GM23248 (cell line): ENCODE measurements at regions not wholly inside any gene's neighbourhood (a gene's known extent, or its start where the extent isn't known, plus 50 kb on each side); places are given as distances from the start of the nearest gene placed in this dataset.

Experiments used
- DNase-seq: peaks from one replicate; pipeline ENCODE4 v3.0.0-alpha.2; 2015
- H2AFZ ChIP-seq: fragments of 200-600 bp; sonication (generic); 2 replicates; pipeline ENCODE4 v1.6.1; 2016; ENCODE audit warnings: antibody characterized with exemption
- H3F3A ChIP-seq: fragments of 200-600 bp; sonication (generic); 2 replicates; pipeline ENCODE4 v1.6.1; 2016; ENCODE audit warnings: mild to moderate bottlenecking, antibody characterized with exemption, mixed run types; ENCODE audit not compliant: insufficient read depth
- H3K27ac ChIP-seq: fragments of 200-600 bp; sonication (generic); 2 replicates; pipeline ENCODE4 v1.5.1; 2016; ENCODE audit warnings: mild to moderate bottlenecking
- H3K27me3 ChIP-seq: fragments of 200-600 bp; sonication (generic); replicated peaks from 2 replicates; pipeline ENCODE4 v1.6.1; 2016; ENCODE audit warnings: mild to moderate bottlenecking; ENCODE audit not compliant: insufficient read depth
- H3K36me3 ChIP-seq: fragments of 200-600 bp; sonication (generic); 2 replicates; pipeline ENCODE4 v1.6.1; 2016; ENCODE audit warnings: low read depth, mild to moderate bottlenecking
- H3K4me1 ChIP-seq: fragments of 200-600 bp; sonication (generic); 2 replicates; pipeline ENCODE4 v1.6.1; 2016; ENCODE audit warnings: mild to moderate bottlenecking; ENCODE audit not compliant: insufficient read depth
- H3K4me2 ChIP-seq: fragments of 200-600 bp; sonication (generic); one replicate; pipeline ENCODE4 v1.6.1; 2016; ENCODE audit warnings: mild to moderate bottlenecking; ENCODE audit not compliant: unreplicated experiment
- H3K4me3 ChIP-seq: fragments of 200-600 bp; sonication (generic); 2 replicates; pipeline ENCODE4 v1.5.1; 2016; ENCODE audit warnings: mild to moderate bottlenecking
- H3K79me2 ChIP-seq: fragments of 200-600 bp; sonication (generic); 2 replicates; pipeline ENCODE4 v1.6.1; 2016; ENCODE audit warnings: mild to moderate bottlenecking; ENCODE audit not compliant: insufficient read depth
- H3K9ac ChIP-seq: fragments of 200-600 bp; sonication (generic); 2 replicates; pipeline ENCODE4 v1.6.1; 2016; ENCODE audit warnings: mild to moderate bottlenecking
- H3K9me2 ChIP-seq: fragments of 200-600 bp; sonication (generic); 2 replicates; pipeline ENCODE4 v1.6.1; 2016; ENCODE audit warnings: mixed run types, mild to moderate bottlenecking, moderate library complexity; ENCODE audit not compliant: insufficient read depth
- H3K9me3 ChIP-seq: fragments of 200-600 bp; sonication (generic); one replicate; pipeline ENCODE4 v1.6.1; 2017; ENCODE audit warnings: low read depth
- H4K20me1 ChIP-seq: fragments of 200-600 bp; sonication (generic); 2 replicates; pipeline ENCODE4 v1.6.0; 2016; ENCODE audit not compliant: insufficient read depth
- EZH2 ChIP-seq: fragments of 200-600 bp; sonication (generic); IDR thresholded peaks from 2 replicates; pipeline ENCODE4 v1.6.1; 2018; ENCODE audit warnings: antibody characterized with exemption, mild to moderate bottlenecking; ENCODE audit not compliant: insufficient read depth, poor library complexity, severe bottlenecking
- EZH2phosphoT487 ChIP-seq: fragments of 200-600 bp; sonication (generic); IDR thresholded peaks from 2 replicates; pipeline ENCODE4 v1.6.1; 2018; ENCODE audit warnings: antibody characterized with exemption, moderate library complexity, mild to moderate bottlenecking, low read depth; ENCODE audit not compliant: insufficient read depth
- WGBS, 2 experiments: methylation state at CpG; one replicate each; pipeline ENCODE4 v1.1.6; 2015 to 2017; ENCODE audit warnings: low lambda C conversion rate in 2 of 2, low coverage in 1 of 2; ENCODE audit errors: missing lambda C conversion rate in 2 of 2; 5-methylcytosine and 5-hydroxymethylcytosine counted together
- in situ Hi-C: fragments of 300-500 bp; cut with MboI; formaldehyde crosslinking; loops from 2 replicates; pipeline ENCODE4 v1.15.0; 2020

- no peak overlapping the region for H3K4me2 ChIP-seq
- no peak overlapping the region for H2AFZ ChIP-seq
- no peaks in the 10 kb centered on the region for H4K20me1 ChIP-seq
- peak; percentile 38 for DNase-seq
- 78 to 85% methylated on average over 1 of the region's 1 CpG for WGBS, 2 experiments
- in situ Hi-C loops, result no loop called here
- H3K27ac ChIP-seq, result no peak overlapping the region; the same call in 1 of the 2 replicates
- H3K9me2 ChIP-seq, result no peaks in the 10 kb centered on the region
- peaks cover 15% of the 10 kb centered on the region for H3K4me1 ChIP-seq
- no peak overlapping the region for H3K9ac ChIP-seq
- TF ChIP-seq EZH2, result no peak
- TF ChIP-seq EZH2phosphoT487, result no peak
- H3K36me3 ChIP-seq, result 0 out of 2 replicates have a peak, but pooled peaks cover 6% of the 10 kb centered on the region
- no peaks in the 10 kb centered on the region for H3K27me3 ChIP-seq
- no peaks in the 10 kb centered on the region for H3K79me2 ChIP-seq
- H3F3A ChIP-seq, result 0 out of 2 replicates have a peak, but pooled peaks cover 14% of the 10 kb centered on the region
- no peak overlapping the region for H3K4me3 ChIP-seq
- peaks cover 6% of the 10 kb centered on the region for H3K9me3 ChIP-seq
Measured at GRCh38 chr5:126363658-126364057, 59.6 kb upstream of the GRAMD2B start.

- H3K27ac ChIP-seq, result no peak overlapping the region; the same call in 1 of the 2 replicates
- TF ChIP-seq EZH2phosphoT487, result no peak
- TF ChIP-seq EZH2, result no peak
- no peak overlapping the region for H3K9ac ChIP-seq
- peak overlapping the region; percentile 60 for H2AFZ ChIP-seq
- H3K4me1 ChIP-seq, result peaks cover 13% of the 10 kb centered on the region
- H3K9me3 ChIP-seq, result peaks cover 6% of the 10 kb centered on the region
- no peaks in the 10 kb centered on the region for H4K20me1 ChIP-seq
- no peaks in the 10 kb centered on the region for H3K27me3 ChIP-seq
- H3K4me3 ChIP-seq, result no peak overlapping the region
- no peaks in the 10 kb centered on the region for H3K9me2 ChIP-seq
- 0 out of 2 replicates have a peak, but pooled peaks cover 6% of the 10 kb centered on the region for H3K36me3 ChIP-seq
- H3K79me2 ChIP-seq, result no peaks in the 10 kb centered on the region
- no peak overlapping the region for H3K4me2 ChIP-seq
- in situ Hi-C loops, result no loop called here
- 90 to 94% methylated on average over 4 of the region's 4 CpGs for WGBS, 2 experiments
- H3F3A ChIP-seq, result 0 out of 2 replicates have a peak, but pooled peaks cover 14% of the 10 kb centered on the region
- no peak for DNase-seq
Measured at GRCh38 chr5:126364206-126364902, 58.9 kb upstream of the GRAMD2B start.

DNA sequence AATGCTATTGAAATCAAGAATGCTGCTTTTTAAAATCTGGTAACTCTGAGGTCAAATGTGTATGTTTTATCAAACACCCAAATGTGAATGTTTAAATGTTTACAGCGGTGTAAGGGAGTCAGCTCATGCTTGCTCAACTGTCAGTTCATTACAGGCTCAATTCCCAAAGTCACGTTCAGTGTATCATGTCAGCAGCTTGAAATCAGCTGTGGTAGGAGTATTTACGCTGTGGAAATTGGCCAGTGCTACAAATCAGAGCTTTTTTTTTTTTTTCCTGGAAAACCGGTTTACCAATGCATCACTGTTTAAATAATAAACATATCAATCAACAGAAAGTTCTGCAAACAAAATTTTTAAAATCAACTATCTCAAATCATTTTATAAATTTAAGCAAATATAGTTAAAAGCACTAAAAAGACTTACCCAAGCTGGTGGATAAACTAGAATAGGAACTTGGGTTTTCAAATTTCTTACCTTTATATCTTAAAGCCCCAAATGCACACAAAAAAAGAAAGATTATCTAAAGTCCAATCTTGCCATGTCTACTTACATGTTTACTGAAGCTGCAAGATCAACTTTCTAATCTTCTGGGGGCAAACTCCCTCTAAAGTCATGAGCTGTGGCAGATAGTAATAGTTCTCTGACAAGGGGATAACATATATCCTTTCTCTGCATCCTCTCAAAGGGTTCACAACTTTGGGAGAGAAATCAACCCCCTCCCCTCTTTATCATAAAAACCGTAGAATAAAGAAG is 57.6 kb upstream of the GRAMD2B start:
- peaks cover 14% of the 10 kb centered on the region; the same call in 1 of the 2 replicates for H3F3A ChIP-seq
- peaks cover 23% of the 10 kb centered on the region for H3K4me1 ChIP-seq
- peaks cover 6% of the 10 kb centered on the region for H3K9me3 ChIP-seq
- no peak overlapping the region for H2AFZ ChIP-seq
- H3K27me3 ChIP-seq, result no peaks in the 10 kb centered on the region
- no peak overlapping the region for H3K4me3 ChIP-seq
- DNase-seq, result no peak
- no peak overlapping the region for H3K27ac ChIP-seq
- no peaks in the 10 kb centered on the region for H4K20me1 ChIP-seq
- WGBS, 2 experiments, result 73 to 78% methylated on average over 5 of the region's 5 CpGs
- H3K4me2 ChIP-seq, result no peak overlapping the region
- H3K9me2 ChIP-seq, result no peaks in the 10 kb centered on the region
- H3K36me3 ChIP-seq, result 0 out of 2 replicates have a peak, but pooled peaks cover 6% of the 10 kb centered on the region
- H3K9ac ChIP-seq, result no peak overlapping the region
- in situ Hi-C loops, result no loop called here
- H3K79me2 ChIP-seq, result no peaks in the 10 kb centered on the region
- TF ChIP-seq EZH2phosphoT487 (no peak), EZH2 (no peak)

GRCh38 chr5:126366199-126366560 is 57.0 kb upstream of the GRAMD2B start:
- H3K9ac ChIP-seq, result no peak overlapping the region
- no peak overlapping the region for H3K4me3 ChIP-seq
- no peaks in the 10 kb centered on the region for H4K20me1 ChIP-seq
- H3K9me2 ChIP-seq, result no peaks in the 10 kb centered on the region
- no peak overlapping the region for H3K4me2 ChIP-seq
- H3K36me3 ChIP-seq, result 0 out of 2 replicates have a peak, but pooled peaks cover 6% of the 10 kb centered on the region
- H2AFZ ChIP-seq, result no peak overlapping the region
- H3K27me3 ChIP-seq, result no peaks in the 10 kb centered on the region
- no peak for TF ChIP-seq EZH2
- TF ChIP-seq EZH2phosphoT487, result no peak
- WGBS, 2 experiments, result 88 to 100% methylated on average over 1 of the region's 1 CpG
- H3K79me2 ChIP-seq, result no peaks in the 10 kb centered on the region
- H3K27ac ChIP-seq, result no peak overlapping the region
- in situ Hi-C loops, result no loop called here
- H3F3A ChIP-seq, result peaks cover 14% of the 10 kb centered on the region; the same call in 1 of the 2 replicates
- peaks cover 29% of the 10 kb centered on the region for H3K4me1 ChIP-seq
- H3K9me3 ChIP-seq, result peaks cover 6% of the 10 kb centered on the region
- no peak for DNase-seq
